ENCODE measurements at regions not wholly inside any gene's neighbourhood (a gene's known extent, or its start where the extent isn't known, plus 50 kb on each side); places are given as distances from the start of the nearest gene placed in this dataset.
A peak's percentile ranks its signal among the peaks of the same experiment; 100 is the strongest.
"Not testable (repeated sequence)": the region's sequence is repeated elsewhere in the genome, so short reads cannot be mapped to it uniquely, and the experiment has no call there.

- DNase-seq (ENCODE audit: extremely low read depth, low read depth): not testable (repeated sequence)
These were observed 428.5 kb upstream of the SLC39A10 start for GRCh38 chr2:195228547-195228946.

GRCh38 chr2:195214072-195214471, 443.0 kb upstream of the SLC39A10 start:
- no peak for DNase-seq (ENCODE audit: extremely low read depth, low read depth)

GRCh38 chr2:195212586-195212985, 444.4 kb upstream of the SLC39A10 start:
- DNase-seq (ENCODE audit: extremely low read depth, low read depth): no peak

- no peak for DNase-seq (ENCODE audit: extremely low read depth, low read depth)
These were observed 454.7 kb upstream of the SLC39A10 start for GRCh38 chr2:195202163-195202845.

- DNase-seq (ENCODE audit: extremely low read depth, low read depth): no peak
These were observed 457.2 kb upstream of the SLC39A10 start for GRCh38 chr2:195199864-195200263.

- no peak for DNase-seq (ENCODE audit: extremely low read depth, low read depth)
These were observed 475.8 kb upstream of the SLC39A10 start for GRCh38 chr2:195181059-195181705.

GRCh38 chr2:195168369-195168768, 488.7 kb upstream of the SLC39A10 start:
- no peak for DNase-seq (ENCODE audit: extremely low read depth, low read depth)

GRCh38 chr2:195164930-195165329, 492.1 kb upstream of the SLC39A10 start:
- no peak for DNase-seq (ENCODE audit: extremely low read depth, low read depth)

GRCh38 chr2:195162918-195163317, 494.1 kb upstream of the SLC39A10 start:
- DNase-seq (ENCODE audit: extremely low read depth, low read depth): no peak

GRCh38 chr2:195162194-195162593, 494.8 kb upstream of the SLC39A10 start:
- DNase-seq (ENCODE audit: extremely low read depth, low read depth): no peak

GRCh38 chr2:195160963-195161362, 496.1 kb upstream of the SLC39A10 start:
- DNase-seq (ENCODE audit: extremely low read depth, low read depth): no peak

- no peak for DNase-seq (ENCODE audit: extremely low read depth, low read depth)
These were observed 505.3 kb upstream of the SLC39A10 start for GRCh38 chr2:195151711-195152110.

GRCh38 chr2:195150819-195151218, 506.2 kb upstream of the SLC39A10 start:
- DNase-seq (ENCODE audit: extremely low read depth, low read depth): no peak

GRCh38 chr2:195148004-195148403, 509.0 kb upstream of the SLC39A10 start:
- DNase-seq (ENCODE audit: extremely low read depth, low read depth): peak; percentile 57

GRCh38 chr2:195146761-195147541, 510.1 kb upstream of the SLC39A10 start:
- no peak for DNase-seq (ENCODE audit: extremely low read depth, low read depth)

- DNase-seq (ENCODE audit: extremely low read depth, low read depth): no peak
These were observed 518.6 kb upstream of the SLC39A10 start for GRCh38 chr2:195138435-195138834.

GRCh38 chr2:195125889-195126288, 531.1 kb upstream of the SLC39A10 start:
- not testable (repeated sequence) for DNase-seq (ENCODE audit: extremely low read depth, low read depth)

- peak; percentile 90 for DNase-seq (ENCODE audit: extremely low read depth, low read depth)
These were observed 532.5 kb upstream of the SLC39A10 start for GRCh38 chr2:195124391-195125079.

GRCh38 chr2:195122653-195123052, 534.4 kb upstream of the SLC39A10 start:
- DNase-seq (ENCODE audit: extremely low read depth, low read depth): no peak

- no peak for DNase-seq (ENCODE audit: extremely low read depth, low read depth)
These were observed 535.7 kb upstream of the SLC39A10 start for GRCh38 chr2:195121341-195121740.

GRCh38 chr2:195119231-195119630, 537.8 kb upstream of the SLC39A10 start:
- no peak for DNase-seq (ENCODE audit: extremely low read depth, low read depth)

Data from NCI-H460 (cell line).